PFSK-1 (cell line): ENCODE measurements at regions not wholly inside any gene's neighbourhood (a gene's known extent, or its start where the extent isn't known, plus 50 kb on each side); places are given as distances from the start of the nearest gene placed in this dataset.

Experiments used
- FOXP2 ChIP-seq: optimal IDR thresholded peaks from 2 replicates; pipeline ENCODE3; 2011; ENCODE audit warnings: borderline replicate concordance, control low read depth, inconsistent platforms; ENCODE audit not compliant: insufficient read depth; ENCODE audit errors: extremely low read length, extremely low read depth
- POLR2AphosphoS5 ChIP-seq: IDR thresholded peaks from 2 replicates; pipeline ENCODE4 v1.6.1; 2012; ENCODE audit warnings: low read depth, mild to moderate bottlenecking, control low read depth, low read length, moderate library complexity
- REST ChIP-seq, 2 experiments: IDR thresholded peaks; 2 replicates each; pipeline versions ENCODE4 v1.6.1 to v1.8.0; 2011 to 2012; ENCODE audit warnings: low read depth in 2 of 2, low read length in 2 of 2, control low read depth in 1 of 2, inconsistent platforms in 1 of 2, mild to moderate bottlenecking in 1 of 2, moderate library complexity in 1 of 2; ENCODE audit not compliant: insufficient read depth in 1 of 2
- SIN3A ChIP-seq: IDR thresholded peaks from 2 replicates; pipeline ENCODE4 v1.6.1; 2012; ENCODE audit warnings: mild to moderate bottlenecking, low read length, moderate library complexity, borderline replicate concordance; ENCODE audit not compliant: insufficient read depth
- TAF1 ChIP-seq: IDR thresholded peaks from 2 replicates; pipeline ENCODE4 v1.6.1; 2012; ENCODE audit warnings: low read length, control low read depth, borderline replicate concordance; ENCODE audit not compliant: insufficient read depth

- no peak for TF ChIP-seq TAF1
Observed at GRCh38 chr2:56757884-56758545, 574.2 kb downstream of the CCDC85A start.

GRCh38 chr2:56763683-56764082, 579.9 kb downstream of the CCDC85A start:
- TF ChIP-seq SIN3A (no peak), POLR2AphosphoS5 (no peak), REST (IDR thresholded peaks at IDR 0.05; ENCODE audit: insufficient read depth in 1 of 2, low read depth in 2 of 2, low read length in 2 of 2) (no peak), TAF1 (no peak), FOXP2 (no peak)

GRCh38 chr2:56768973-56769372, 585.2 kb downstream of the CCDC85A start:
- TF ChIP-seq FOXP2 (no peak), TAF1 (no peak), SIN3A (no peak), POLR2AphosphoS5 (no peak), REST (IDR thresholded peaks at IDR 0.05; ENCODE audit: insufficient read depth in 1 of 2, low read depth in 2 of 2, low read length in 2 of 2) (no peak)

- TF ChIP-seq FOXP2, result no peak
- TF ChIP-seq REST (IDR thresholded peaks at IDR 0.05; ENCODE audit: insufficient read depth in 1 of 2, low read depth in 2 of 2, low read length in 2 of 2), result no peak
- TF ChIP-seq TAF1, result no peak
- TF ChIP-seq SIN3A, result no peak
- TF ChIP-seq POLR2AphosphoS5, result no peak
Observed at GRCh38 chr2:56770490-56770889, 586.7 kb downstream of the CCDC85A start.

- no peak for TF ChIP-seq SIN3A
- no peak for TF ChIP-seq TAF1
- no peak for TF ChIP-seq POLR2AphosphoS5
- TF ChIP-seq REST (IDR thresholded peaks at IDR 0.05; ENCODE audit: insufficient read depth in 1 of 2, low read depth in 2 of 2, low read length in 2 of 2), result no peak
- no peak for TF ChIP-seq FOXP2
Observed at GRCh38 chr2:56784046-56784445, 600.3 kb downstream of the CCDC85A start.
